HepG2 (cell line): ENCODE measurements at regions not wholly inside any gene's neighbourhood (a gene's known extent, or its start where the extent isn't known, plus 50 kb on each side); places are given as distances from the start of the nearest gene placed in this dataset.

Experiments used
- ATAC-seq: fragments of 200-7000 bp; cut with Tn5 transposase; 3 replicates; pipeline ENCODE4 v1.9.1; 2020; ENCODE audit warnings: mild to moderate bottlenecking, moderate library complexity
- BruUV-seq: library from RNA; stranded (reverse); fragments of 400-500 nt; replicated peaks from 2 replicates; lab custom pipeline; 2021; lab: Mats Ljungman, UMichigan
- CTCF ChIA-PET: fragments of 300-600 bp; formaldehyde crosslinking; extraction: SDS; loops from one replicate; lab custom pipeline; 2021; ENCODE audit warnings: low total read pairs, inconsistent platforms, low intra/inter-chr PET ratio; lab: Yijun Ruan, JAX
- POLR2A ChIA-PET: fragments of 350-600 bp; sonication (Branson Sonifier 250); formaldehyde crosslinking; loops from one replicate; lab custom pipeline; 2020; ENCODE audit warnings: antibody characterized with exemption, inconsistent platforms; lab: Yijun Ruan, JAX
- DNase-seq: peaks from one replicate; pipeline ENCODE4 v3.0.0-alpha.2; 2015; ENCODE audit warnings: low spot score
- FAIRE-seq: peaks from 3 replicates; lab custom pipeline; 2011; peaks lifted over from hg19 to GRCh38; lab: Jason Lieb, UNC
- H2AFZ ChIP-seq: one replicate; pipeline ENCODE4 v1.6.1; 2011; ENCODE audit warnings: low read length, inconsistent platforms
- H3K27ac ChIP-seq: fragments of 300-600 bp; 3 replicates; pipeline ENCODE4 v1.8.0; 2011; ENCODE audit warnings: mixed run types, mild to moderate bottlenecking, mixed read lengths, low read length, inconsistent platforms; ENCODE audit not compliant: insufficient read depth; ENCODE audit errors: extremely low read length
- H3K27me3 ChIP-seq, 2 experiments: fragments of 200-600 bp in 1 of 2; 2 replicates in 1 of 2; 3 replicates in 1 of 2; pipeline versions ENCODE4 v1.6.0 to v1.8.0; 2011; ENCODE audit warnings: low read length in 2 of 2, mild to moderate bottlenecking in 2 of 2, moderate library complexity in 2 of 2, inconsistent platforms in 1 of 2; ENCODE audit not compliant: insufficient read depth in 2 of 2, control insufficient read depth in 1 of 2
- H3K36me3 ChIP-seq, 2 experiments: fragments of 200-600 bp in 1 of 2; replicated peaks in 1 of 2; 2 replicates in 1 of 2; 3 replicates in 1 of 2; pipeline versions ENCODE4 v1.5.1 to v1.8.0; 2011; ENCODE audit warnings: low read length in 2 of 2, inconsistent platforms in 1 of 2; ENCODE audit not compliant: insufficient read depth in 2 of 2, control insufficient read depth in 1 of 2
- H3K4me1 ChIP-seq: 2 replicates; pipeline ENCODE4 v1.5.1; 2012; ENCODE audit warnings: low read length, inconsistent platforms; ENCODE audit not compliant: insufficient read depth
- H3K4me2 ChIP-seq: 2 replicates; pipeline ENCODE4 v1.6.0; 2011; ENCODE audit warnings: low read depth, low read length, inconsistent platforms
- H3K4me3 ChIP-seq, 3 experiments: fragments of 200-600 bp in 1 of 3; sonication (generic), shearing (Covaris generic) in 1 of 3; replicated peaks in 1 of 3; 2 replicates each; pipeline ENCODE4 v1.5.1; 2011 to 2016; ENCODE audit warnings: low read length in 3 of 3, inconsistent platforms in 2 of 3, low read depth in 2 of 3, mild to moderate bottlenecking in 2 of 3, control low read depth in 1 of 3, mixed read lengths in 1 of 3; ENCODE audit not compliant: insufficient read depth in 1 of 3
- H3K79me2 ChIP-seq: one replicate; pipeline ENCODE4 v1.6.1; 2011; ENCODE audit warnings: low read length, inconsistent platforms; ENCODE audit not compliant: insufficient read depth
- H3K9ac ChIP-seq: 2 replicates; pipeline ENCODE4 v1.6.0; 2011; ENCODE audit warnings: mild to moderate bottlenecking, low read depth, low read length, inconsistent platforms; ENCODE audit not compliant: insufficient read depth
- H3K9me3 ChIP-seq: 2 replicates; pipeline ENCODE4 v1.5.1; 2012; ENCODE audit warnings: mild to moderate bottlenecking, low read length
- H4K20me1 ChIP-seq: 2 replicates; pipeline ENCODE4 v1.6.0; 2011; ENCODE audit warnings: inconsistent platforms, mild to moderate bottlenecking, low read length, moderate library complexity; ENCODE audit not compliant: insufficient read depth
- E2F1 ChIP-seq: sonication (generic); formaldehyde crosslinking; IDR thresholded peaks from 2 replicates; pipeline ENCODE4 v1.5.0; 2020; ENCODE audit warnings: missing genetic modification reagents
- HNRNPLL ChIP-seq: fragments of 200-400 bp; formaldehyde crosslinking; IDR thresholded peaks from 2 replicates; pipeline ENCODE4 v1.6.1; 2017; ENCODE audit warnings: mild to moderate bottlenecking, low read depth, low read length; ENCODE audit not compliant: poor library complexity, severe bottlenecking
- MXD1 ChIP-seq: sonication (generic); formaldehyde crosslinking; IDR thresholded peaks from 2 replicates; pipeline ENCODE4 v1.4.0; 2020; ENCODE audit warnings: mild to moderate bottlenecking, missing genetic modification reagents
- RXRA ChIP-seq: sonication (generic); formaldehyde crosslinking; IDR thresholded peaks from 2 replicates; pipeline ENCODE4 v1.5.1; 2020; ENCODE audit warnings: missing genetic modification reagents
- RXRB ChIP-seq: IDR thresholded peaks from 2 replicates; pipeline ENCODE4 v1.6.1; 2016; ENCODE audit warnings: borderline replicate concordance, missing genetic modification reagents, missing compliant biosample characterization
- SCMH1 ChIP-seq: sonication (generic); formaldehyde crosslinking; IDR thresholded peaks from 2 replicates; pipeline ENCODE4 v1.9.0; 2021; ENCODE audit warnings: missing genetic modification reagents, mild to moderate bottlenecking, borderline replicate concordance
- TOPORS ChIP-seq: sonication (generic); formaldehyde crosslinking; IDR thresholded peaks from 2 replicates; pipeline ENCODE4 v1.8.0; 2023; ENCODE audit warnings: mild to moderate bottlenecking, missing genetic modification reagents
- TRIM22 ChIP-seq: fragments of 450-650 bp; IDR thresholded peaks from 2 replicates; pipeline ENCODE4 v1.6.1; 2017
- ZNF124 ChIP-seq: sonication (generic); formaldehyde crosslinking; IDR thresholded peaks from 2 replicates; pipeline ENCODE4 v1.4.0; 2020; ENCODE audit warnings: missing genetic modification reagents
- ZNF18 ChIP-seq: sonication (generic); formaldehyde crosslinking; IDR thresholded peaks from 2 replicates; pipeline ENCODE4 v1.8.0; 2022; ENCODE audit warnings: mild to moderate bottlenecking, missing genetic modification reagents; ENCODE audit not compliant: insufficient replicate concordance
- ZNF567 ChIP-seq: sonication (generic); formaldehyde crosslinking; IDR thresholded peaks from 2 replicates; pipeline ENCODE4 v1.8.1; 2023; ENCODE audit warnings: mild to moderate bottlenecking, missing genetic modification reagents, borderline replicate concordance
- ZSCAN31 ChIP-seq: sonication (generic); formaldehyde crosslinking; IDR thresholded peaks from 2 replicates; pipeline ENCODE4 v1.5.0; 2020; ENCODE audit warnings: low read depth, mild to moderate bottlenecking, missing genetic modification reagents
- WGBS: methylation state at CpG from one replicate; pipeline ENCODE4 v1.1.6; 2017; ENCODE audit warnings: low lambda C conversion rate; 5-methylcytosine and 5-hydroxymethylcytosine counted together
- in situ Hi-C: cut with HindIII; loops from 2 replicates; pipeline ENCODE4 v1.10.0; 2017; ENCODE audit warnings: low pct_unique_long_range_greater_than_20kb; ENCODE audit not compliant: extremely low pct_ligation_motif_present
- intact Hi-C: fragments of 100-400 bp; cut with micrococcal nuclease; formaldehyde crosslinking; loops from one replicate; pipeline ENCODE4 v1.10.0; 2022; ENCODE audit not compliant: unreplicated experiment

GRCh38 chr13:30110301-30111070 lies 196.9 kb downstream of the KATNAL1 start:
- H3K27ac ChIP-seq = no peak overlapping the region
- in situ Hi-C loops (loop anchor here (5.0 to 10.0 kb wide), 2 partner anchors 338 to 606 kb away; no protein-coding TSS in a partner anchor), intact Hi-C loops (loop anchor here (5.0 kb wide), 1 partner anchor 398 kb away; no protein-coding TSS in a partner anchor)
- H3K36me3 ChIP-seq = no peaks in the 10 kb centered on the region
- H3K9me3 ChIP-seq = no peaks in the 10 kb centered on the region
- no TSS peak for BruUV-seq
- no peak overlapping the region for H3K4me2 ChIP-seq
- FAIRE-seq (no peak), ATAC-seq (no peak), DNase-seq (no peak)
- H3K4me3 ChIP-seq = no peak overlapping the region
- ChIA-PET POLR2A (no interaction called here), CTCF (no interaction called here)
- no peaks in the 10 kb centered on the region for H4K20me1 ChIP-seq
- H2AFZ ChIP-seq = no peak overlapping the region
- no peak overlapping the region for H3K9ac ChIP-seq
- WGBS = 65% methylated on average over 7 of the region's 11 CpGs
- peaks cover 0 to 14% of the 10 kb centered on the region in 2 experiments; a peak in 2 of 5 replicates for H3K27me3 ChIP-seq
- peaks cover 38% of the 10 kb centered on the region for H3K4me1 ChIP-seq
- H3K79me2 ChIP-seq = no peaks in the 10 kb centered on the region
- no peak for TF ChIP-seq ZSCAN31 (CRISPR knock-in tag)
- no peak for TF ChIP-seq HNRNPLL
- no peak for TF ChIP-seq ZNF124
- no peak for TF ChIP-seq RXRB
- TF ChIP-seq RXRA = no peak
- no peak for TF ChIP-seq MXD1 (CRISPR knock-in tag)
- no peak for TF ChIP-seq SCMH1
- TF ChIP-seq ZNF18 (CRISPR knock-in tag) = no peak
- TF ChIP-seq E2F1 (CRISPR knock-in tag) = no peak
- TF ChIP-seq TOPORS (CRISPR knock-in tag) = no peak
- no peak for TF ChIP-seq ZNF567 (CRISPR knock-in tag)
- TF ChIP-seq TRIM22 = no peak
